HCT116 (cell line): ENCODE measurements at regions not wholly inside any gene's neighbourhood (a gene's known extent, or its start where the extent isn't known, plus 50 kb on each side); places are given as distances from the start of the nearest gene placed in this dataset.

Experiments used
- ATAC-seq: fragments of 200-7000 bp; cut with Tn5 transposase; 2 replicates; pipeline ENCODE4 v1.9.1; 2020; ENCODE audit warnings: mild to moderate bottlenecking, moderate library complexity
- BruUV-seq: library from RNA; stranded (reverse); fragments of 400-500 nt; replicated peaks from 2 replicates; lab custom pipeline; 2021; lab: Mats Ljungman, UMichigan
- CTCF ChIA-PET: fragments of 300-600 bp; sonication (Branson Sonifier 250); formaldehyde crosslinking; loops from one replicate; lab custom pipeline; 2021; ENCODE audit warnings: antibody characterized with exemption; lab: Charles Lee
- POLR2A ChIA-PET: fragments of 300-600, 350-600 bp; sonication (Branson Sonifier 250); formaldehyde crosslinking; loops from one replicate; lab custom pipeline; 2021; ENCODE audit warnings: antibody characterized with exemption; lab: Charles Lee
- RAD21 ChIA-PET, 2 experiments: fragments of 300-600 bp; sonication (Branson Sonifier 250); formaldehyde crosslinking; loops; one replicate each; lab custom pipeline; 2023; ENCODE audit warnings: low total read pairs in 2 of 2; ENCODE audit not compliant: uncharacterized antibody in 2 of 2, unreplicated experiment in 2 of 2, low non-redundant PET in 1 of 2; lab: Charles Lee
- DNase-seq: peaks from one replicate; pipeline ENCODE4 v3.0.0-alpha.2; 2010; ENCODE audit warnings: low read depth, low spot score
- H2AFZ ChIP-seq: fragments of 200-600 bp; shearing (Covaris generic), sonication (generic); 2 replicates; pipeline ENCODE4 v1.6.1; 2017; ENCODE audit warnings: low read depth, mixed run types, mixed read lengths, antibody characterized with exemption, low read length; ENCODE audit not compliant: poor library complexity, severe bottlenecking
- H3K27ac ChIP-seq: 2 replicates; pipeline ENCODE4 v1.5.1; 2012; ENCODE audit warnings: low read depth, low read length
- H3K27me3 ChIP-seq: fragments of 200-600 bp; sonication (generic); 2 replicates; pipeline ENCODE4 v1.6.1; 2016; ENCODE audit warnings: mixed run types, low read length, mixed read lengths; ENCODE audit not compliant: insufficient read depth
- H3K36me3 ChIP-seq, 2 experiments: fragments of 200-500 bp in 1 of 2; fragments of 200-600 bp in 1 of 2; sonication (Bioruptor generic) in 1 of 2; sonication (generic) in 1 of 2; 2 replicates each; pipeline versions ENCODE4 v1.5.1 to v1.6.1; 2014 to 2016; ENCODE audit warnings: low read length in 2 of 2, inconsistent platforms in 1 of 2, mixed read lengths in 1 of 2, mixed run types in 1 of 2; ENCODE audit not compliant: insufficient read depth in 2 of 2, control insufficient read depth in 1 of 2
- H3K4me1 ChIP-seq, 2 experiments: fragments of 200-600 bp in 1 of 2; sonication (generic) in 1 of 2; 2 replicates each; pipeline versions ENCODE4 v1.5.1 to v1.6.1; 2012 to 2017; ENCODE audit warnings: low read length in 2 of 2, inconsistent platforms in 1 of 2, mild to moderate bottlenecking in 1 of 2, mixed read lengths in 1 of 2, mixed run types in 1 of 2, moderate library complexity in 1 of 2; ENCODE audit not compliant: insufficient read depth in 2 of 2, control insufficient read depth in 1 of 2
- H3K4me2 ChIP-seq: fragments of 200-600 bp; sonication (generic); 2 replicates; pipeline ENCODE4 v1.6.1; 2017; ENCODE audit warnings: mixed run types, low read length, mixed read lengths
- H3K4me3 ChIP-seq, 2 experiments: fragments of 200-600 bp in 1 of 2; sonication (generic) in 1 of 2; replicated peaks in 1 of 2; 2 replicates each; pipeline ENCODE4 v1.5.1; 2011 to 2016; ENCODE audit warnings: low read length in 2 of 2, control low read depth in 1 of 2, low read depth in 1 of 2, mild to moderate bottlenecking in 1 of 2, mixed read lengths in 1 of 2, mixed run types in 1 of 2
- H3K79me2 ChIP-seq: fragments of 200-600 bp; sonication (generic); 2 replicates; pipeline ENCODE4 v1.6.1; 2017; ENCODE audit warnings: mild to moderate bottlenecking, mixed run types, low read length, moderate library complexity, mixed read lengths; ENCODE audit not compliant: insufficient read depth
- H3K9ac ChIP-seq: fragments of 200-600 bp; sonication (generic); 2 replicates; pipeline ENCODE4 v1.6.1; 2016; ENCODE audit warnings: low read length, mixed read lengths
- H3K9me2 ChIP-seq: fragments of 200-600 bp; sonication (generic), shearing (Covaris generic); 2 replicates; pipeline ENCODE4 v1.6.1; 2017; ENCODE audit warnings: mixed run types, mild to moderate bottlenecking, moderate library complexity; ENCODE audit not compliant: insufficient read depth
- H3K9me3 ChIP-seq, 2 experiments: fragments of 200-500 bp in 1 of 2; fragments of 200-600 bp in 1 of 2; sonication (Bioruptor generic) in 1 of 2; sonication (generic) in 1 of 2; 2 replicates each; pipeline ENCODE4 v1.6.1; 2014 to 2017; ENCODE audit warnings: low read length in 2 of 2, mixed read lengths in 2 of 2, inconsistent platforms in 1 of 2, low read depth in 1 of 2, mild to moderate bottlenecking in 1 of 2, mixed run types in 1 of 2, moderate library complexity in 1 of 2; ENCODE audit not compliant: control insufficient read depth in 1 of 2, insufficient read depth in 1 of 2
- H4K20me1 ChIP-seq: fragments of 200-600 bp; sonication (generic), shearing (Covaris generic); 2 replicates; pipeline ENCODE4 v1.6.1; 2017; ENCODE audit warnings: mixed run types, mild to moderate bottlenecking, moderate library complexity; ENCODE audit not compliant: insufficient read depth
- FOSL1 ChIP-seq: IDR thresholded peaks from 2 replicates; pipeline ENCODE4 v1.6.1; 2012; ENCODE audit warnings: low read depth
- SIN3A ChIP-seq: IDR thresholded peaks from 2 replicates; pipeline ENCODE4 v1.6.1; 2012; ENCODE audit warnings: low read depth
- YY1 ChIP-seq: IDR thresholded peaks from 2 replicates; pipeline ENCODE4 v1.6.1; 2011; ENCODE audit warnings: low read length, low read depth, moderate library complexity, mild to moderate bottlenecking; ENCODE audit not compliant: insufficient replicate concordance; ENCODE audit errors: extremely low read depth
- ZBTB33 ChIP-seq: IDR thresholded peaks from 2 replicates; pipeline ENCODE4 v1.6.1; 2011; ENCODE audit warnings: mild to moderate bottlenecking, low read length, moderate library complexity; ENCODE audit not compliant: insufficient replicate concordance; ENCODE audit errors: extremely low read depth
- ZNF274 ChIP-seq: fragments of 200-500 bp; sonication (Bioruptor generic); IDR thresholded peaks from 2 replicates; pipeline ENCODE4 v1.6.1; 2014; ENCODE audit warnings: mild to moderate bottlenecking, low read depth, low read length, inconsistent platforms
- intact Hi-C: fragments of 100-400 bp; cut with micrococcal nuclease; formaldehyde crosslinking; loops from 2 replicates; pipeline ENCODE4 v1.10.0; 2022
- TF ChIP-seq, protein P1 (sequence below): IDR thresholded peaks from 2 replicates; pipeline ENCODE4 v1.6.1; 2012

DNA sequence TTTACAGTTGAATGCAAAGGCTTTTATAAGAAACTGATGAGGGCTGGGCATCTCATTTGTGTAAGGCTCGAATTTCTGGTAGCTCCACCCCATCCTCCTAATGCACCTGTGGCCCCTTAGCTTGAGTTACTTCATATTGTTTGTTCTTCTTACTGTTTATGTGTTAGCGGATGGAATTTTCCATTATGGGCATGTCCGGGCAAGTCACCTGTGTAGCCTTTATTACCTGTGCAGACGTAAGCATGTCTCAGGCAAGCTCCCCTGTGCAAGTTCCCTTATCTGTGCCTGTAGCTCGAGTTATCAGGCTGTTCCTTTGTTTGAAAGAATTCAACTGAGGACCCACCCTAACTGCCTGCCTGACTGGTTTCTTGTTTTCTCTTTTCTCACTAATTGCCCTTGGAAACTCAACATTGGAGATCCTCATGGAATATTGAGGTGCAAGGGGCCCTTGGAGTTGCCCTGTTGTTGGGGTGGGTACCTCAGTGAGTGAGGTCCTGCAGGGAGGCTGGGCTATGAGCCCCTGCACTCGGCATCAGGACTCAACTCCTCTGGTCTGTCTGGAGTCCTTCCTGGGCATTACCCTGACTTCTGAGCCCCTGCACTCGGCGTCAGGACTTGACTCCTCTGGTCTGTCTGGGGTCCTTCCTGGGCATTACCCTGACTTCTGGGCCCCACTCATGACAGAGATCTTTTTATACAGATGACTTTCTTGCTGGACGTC lies 207.9 kb upstream of the SULF2 start:
- BruUV-seq: no TSS peak

More for the DNA sequence above, 207.9 kb upstream of the SULF2 start:
- RAD21 ChIA-PET: no interaction called here
- H4K20me1 ChIP-seq: no peaks in the 10 kb centered on the region
- TF ChIP-seq, protein P1, sequence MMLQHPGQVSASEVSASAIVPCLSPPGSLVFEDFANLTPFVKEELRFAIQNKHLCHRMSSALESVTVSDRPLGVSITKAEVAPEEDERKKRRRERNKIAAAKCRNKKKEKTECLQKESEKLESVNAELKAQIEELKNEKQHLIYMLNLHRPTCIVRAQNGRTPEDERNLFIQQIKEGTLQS: no peak
- TF ChIP-seq ZNF274 (no peak), FOSL1 (no peak), YY1 (no peak), ZBTB33 (no peak), SIN3A (no peak)
- intact Hi-C loops: no loop called here
- CTCF ChIA-PET: no interaction called here
- no peaks in the 10 kb centered on the region for H3K27me3 ChIP-seq
- H3K9me2 ChIP-seq: no peaks in the 10 kb centered on the region
- POLR2A ChIA-PET: no interaction called here
- H3K36me3 ChIP-seq: no peaks in the 10 kb centered on the region
- no peak overlapping the region for H3K4me2 ChIP-seq
- H3K27ac ChIP-seq: peak overlapping the region; percentile 22; the same call in 1 of the 2 replicates
- H3K79me2 ChIP-seq: no peaks in the 10 kb centered on the region
- H3K9ac ChIP-seq: no peak overlapping the region
- DNase-seq (no peak), ATAC-seq (no peak)
- peaks cover 0 to 6% of the 10 kb centered on the region in 2 experiments; a peak in 1 of 4 replicates for H3K9me3 ChIP-seq
- H3K4me3 ChIP-seq: no peak overlapping the region
- H3K4me1 ChIP-seq: peaks cover 0 to 7% of the 10 kb centered on the region in 2 experiments; a peak in 1 of 4 replicates
- no peak overlapping the region for H2AFZ ChIP-seq
